GM12873 (cell line): ENCODE measurements at regions not wholly inside any gene's neighbourhood (a gene's known extent, or its start where the extent isn't known, plus 50 kb on each side); places are given as distances from the start of the nearest gene placed in this dataset.

Experiments used
- CTCF ChIP-seq: IDR thresholded peaks from 2 replicates; pipeline ENCODE4 v1.5.1; 2012; ENCODE audit warnings: low read depth, mild to moderate bottlenecking, moderate library complexity, low read length, control low read depth; ENCODE audit not compliant: insufficient read depth; ENCODE audit errors: missing control alignments

- TF ChIP-seq CTCF: no peak
Observed at GRCh38 chrX:7542587-7543380, 300.2 kb upstream of the VCX start.

GRCh38 chrX:7522860-7523259 lies 320.1 kb upstream of the VCX start:
- no peak for TF ChIP-seq CTCF

GRCh38 chrX:7515681-7516413 lies 327.1 kb upstream of the VCX start:
- no peak for TF ChIP-seq CTCF

GRCh38 chrX:7514871-7515599 lies 327.9 kb upstream of the VCX start:
- no peak for TF ChIP-seq CTCF

- TF ChIP-seq CTCF: no peak
Observed at GRCh38 chrX:7512845-7513244, 330.1 kb upstream of the VCX start.

GRCh38 chrX:7503251-7503650 lies 339.7 kb upstream of the VCX start:
- TF ChIP-seq CTCF: no peak

GRCh38 chrX:7500386-7500785 lies 342.6 kb upstream of the VCX start:
- TF ChIP-seq CTCF: no peak
